Gastrocnemius medialis (tissue), 4 donors: ENCODE measurements at regions not wholly inside any gene's neighbourhood (a gene's known extent, or its start where the extent isn't known, plus 50 kb on each side); places are given as distances from the start of the nearest gene placed in this dataset.
"Not testable (repeated sequence)": the region's sequence is repeated elsewhere in the genome, so short reads cannot be mapped to it uniquely, and the experiment has no call there.

Experiments used
- POLR2A ChIP-seq, 2 donors: fragments of 450-650 bp; IDR thresholded peaks; one replicate each; pipeline ENCODE4 v1.6.1; 2017; ENCODE audit warnings: antibody characterized with exemption in 2 of 2, mild to moderate bottlenecking in 2 of 2, moderate library complexity in 2 of 2
- TF ChIP-seq, protein P1 (sequence below), 5 experiments: fragments of 450-650 bp in 3 of 5; fragments of 200-600 bp in 2 of 5; sonication (generic) in 2 of 5; IDR thresholded peaks in 4 of 5; conservative IDR thresholded peaks in 1 of 5; 1 replicate in 4 of 5; 2 replicates in 1 of 5; pipeline ENCODE4 v1.5.1; 2016 to 2019; ENCODE audit warnings: antibody characterized with exemption in 5 of 5, mild to moderate bottlenecking in 3 of 5, moderate library complexity in 3 of 5

DNA sequence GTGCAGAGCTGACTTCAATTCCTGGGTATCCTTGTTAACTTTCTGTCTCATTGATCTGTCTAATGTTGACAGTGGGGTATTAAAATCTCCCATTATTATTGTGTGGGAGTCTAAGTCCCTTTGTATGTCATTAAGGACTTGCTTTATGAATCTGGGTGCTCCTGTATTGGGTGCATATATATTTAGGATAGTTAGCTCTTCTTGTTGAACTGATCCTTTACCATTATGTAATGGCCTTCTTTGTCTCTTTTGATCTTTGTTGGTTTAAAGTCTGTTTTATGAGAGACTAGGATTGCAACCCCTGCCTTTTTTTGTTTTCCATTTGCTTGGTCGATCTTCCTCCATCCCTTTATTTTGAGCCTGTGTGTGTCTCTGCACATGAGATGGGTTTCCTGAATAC is 5269.5 kb upstream of the TPTE start:
- TF ChIP-seq, protein P1, sequence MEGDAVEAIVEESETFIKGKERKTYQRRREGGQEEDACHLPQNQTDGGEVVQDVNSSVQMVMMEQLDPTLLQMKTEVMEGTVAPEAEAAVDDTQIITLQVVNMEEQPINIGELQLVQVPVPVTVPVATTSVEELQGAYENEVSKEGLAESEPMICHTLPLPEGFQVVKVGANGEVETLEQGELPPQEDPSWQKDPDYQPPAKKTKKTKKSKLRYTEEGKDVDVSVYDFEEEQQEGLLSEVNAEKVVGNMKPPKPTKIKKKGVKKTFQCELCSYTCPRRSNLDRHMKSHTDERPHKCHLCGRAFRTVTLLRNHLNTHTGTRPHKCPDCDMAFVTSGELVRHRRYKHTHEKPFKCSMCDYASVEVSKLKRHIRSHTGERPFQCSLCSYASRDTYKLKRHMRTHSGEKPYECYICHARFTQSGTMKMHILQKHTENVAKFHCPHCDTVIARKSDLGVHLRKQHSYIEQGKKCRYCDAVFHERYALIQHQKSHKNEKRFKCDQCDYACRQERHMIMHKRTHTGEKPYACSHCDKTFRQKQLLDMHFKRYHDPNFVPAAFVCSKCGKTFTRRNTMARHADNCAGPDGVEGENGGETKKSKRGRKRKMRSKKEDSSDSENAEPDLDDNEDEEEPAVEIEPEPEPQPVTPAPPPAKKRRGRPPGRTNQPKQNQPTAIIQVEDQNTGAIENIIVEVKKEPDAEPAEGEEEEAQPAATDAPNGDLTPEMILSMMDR (IDR thresholded peaks at IDR 0.05 in 4 of 5, conservative IDR thresholded peaks at IDR 0.05 in 1 of 5): peak in 1 of 5 experiments; percentile 18
- TF ChIP-seq POLR2A (IDR thresholded peaks at IDR 0.05): not testable (repeated sequence)
